A549 (cell line): ENCODE measurements at regions not wholly inside any gene's neighbourhood (a gene's known extent, or its start where the extent isn't known, plus 50 kb on each side); places are given as distances from the start of the nearest gene placed in this dataset.

ENCODE experiments used
- CTCF ChIP-seq: fragments of >200 bp; sonication (Bioruptor Twin); formaldehyde crosslinking; IDR thresholded peaks from 3 replicates; pipeline ENCODE4 v1.5.1; 2016
- EP300 ChIP-seq, 2 experiments: fragments of >200 bp; sonication (Bioruptor Twin); formaldehyde crosslinking; IDR thresholded peaks; 2 replicates in 1 of 2; 3 replicates in 1 of 2; pipeline ENCODE4 v1.6.1; 2016 to 2017
- HDAC2 ChIP-seq: fragments of 200-600 bp; sonication (generic); IDR thresholded peaks from 2 replicates; pipeline ENCODE4 v1.6.1; 2016
- HMGXB4 ChIP-seq: fragments of 250-450 bp; sonication (Bioruptor Pico); IDR thresholded peaks from 2 replicates; pipeline ENCODE4 v1.5.0; 2021; ENCODE audit warnings: mild to moderate bottlenecking, moderate library complexity, borderline replicate concordance
- JUN ChIP-seq, 2 experiments: fragments of >200 bp; sonication (Bioruptor Twin); formaldehyde crosslinking; IDR thresholded peaks; 2 replicates in 1 of 2; 3 replicates in 1 of 2; pipeline ENCODE4 v1.6.1; 2016 to 2017
- POLR2A ChIP-seq: IDR thresholded peaks from 2 replicates; pipeline ENCODE4 v1.6.1; 2012; ENCODE audit warnings: mild to moderate bottlenecking, low read length
- POLR2AphosphoS2 ChIP-seq: conservative IDR thresholded peaks from 2 replicates; pipeline ENCODE4 v1.6.1; 2012; ENCODE audit warnings: low read length, improper control_type of control experiment, inconsistent platforms
- RFX5 ChIP-seq: fragments of 450-650 bp; IDR thresholded peaks from 2 replicates; pipeline ENCODE4 v1.7.1; 2014; ENCODE audit warnings: antibody characterized with exemption, mild to moderate bottlenecking, moderate library complexity
- SMC3 ChIP-seq: fragments of >200 bp; sonication (Bioruptor Twin); formaldehyde crosslinking; IDR thresholded peaks from 3 replicates; pipeline ENCODE4 v1.6.1; 2018; ENCODE audit warnings: inconsistent platforms
- USF2 ChIP-seq: fragments of 450-650 bp; IDR thresholded peaks from 2 replicates; pipeline ENCODE4 v1.6.1; 2014; ENCODE audit warnings: antibody characterized with exemption
- ZC3H11A ChIP-seq: fragments of 450-650 bp; IDR thresholded peaks from 2 replicates; pipeline ENCODE4 v1.6.1; 2014; ENCODE audit warnings: antibody characterized with exemption, mild to moderate bottlenecking
- ZFP36 ChIP-seq: fragments of 450-650 bp; IDR thresholded peaks from 2 replicates; pipeline ENCODE4 v1.6.1; 2014; ENCODE audit warnings: borderline replicate concordance; ENCODE audit not compliant: partially characterized antibody
- ZSCAN20 ChIP-seq: fragments of 250-450 bp; sonication (Bioruptor Pico); IDR thresholded peaks from 2 replicates; pipeline ENCODE4 v1.8.0; 2022; ENCODE audit warnings: mild to moderate bottlenecking, moderate library complexity

GRCh38 chr6:3965071-3965718 is 113.7 kb downstream of the FAM217A start:
- TF ChIP-seq CTCF (no peak), HMGXB4 (CRISPR knock-in tag) (no peak), USF2 (no peak), POLR2A (no peak), RFX5 (no peak), JUN (IDR thresholded peaks at IDR 0.05) (no peak), HDAC2 (no peak), EP300 (IDR thresholded peaks at IDR 0.05) (no peak), POLR2AphosphoS2 (no peak), SMC3 (no peak), ZFP36 (no peak), ZC3H11A (no peak), ZSCAN20 (CRISPR knock-in tag) (no peak)
